Heart left ventricle (tissue), 16 donors: ENCODE measurements at regions not wholly inside any gene's neighbourhood (a gene's known extent, or its start where the extent isn't known, plus 50 kb on each side); places are given as distances from the start of the nearest gene placed in this dataset.

Source experiments
- ATAC-seq, 4 donors: fragments of 200-7000 bp; cut with Tn5 transposase; one replicate each; pipeline ENCODE4 v1.9.1; 2020 to 2022; ENCODE audit warnings: moderate library complexity in 4 of 4, mild to moderate bottlenecking in 3 of 4, moderate number of reproducible peaks in 1 of 4
- DNase-seq, 5 donors: peaks; one replicate each; pipeline ENCODE4 v3.0.0-alpha.2; 2020
- H3K27ac ChIP-seq, 12 donors: fragments of 200-600 bp; sonication (generic) in 4 of 12; one replicate each; pipeline versions ENCODE4 v1.5.0 to v1.8.0; 2016 to 2022; ENCODE audit warnings: mild to moderate bottlenecking in 2 of 12
- H3K27me3 ChIP-seq, 9 donors: fragments of 200-600 bp; sonication (generic) in 2 of 9; one replicate each; pipeline versions ENCODE4 v1.5.1 to v1.8.0; 2016 to 2022; ENCODE audit warnings: mild to moderate bottlenecking in 3 of 9
- H3K36me3 ChIP-seq, 9 donors: fragments of 200-600 bp; sonication (generic) in 2 of 9; one replicate each; pipeline versions ENCODE4 v1.5.0 to v1.8.0; 2018 to 2022; ENCODE audit warnings: mild to moderate bottlenecking in 2 of 9
- H3K4me1 ChIP-seq, 12 donors: fragments of 200-600 bp; sonication (generic) in 4 of 12; one replicate each; pipeline versions ENCODE4 v1.5.0 to v1.8.0; 2016 to 2022; ENCODE audit warnings: mild to moderate bottlenecking in 3 of 12
- H3K4me3 ChIP-seq, 12 donors: fragments of 200-600 bp; sonication (generic) in 4 of 12; one replicate each; pipeline versions ENCODE4 v1.5.0 to v1.8.0; 2017 to 2022; ENCODE audit warnings: mild to moderate bottlenecking in 9 of 12, moderate library complexity in 4 of 12
- H3K9me3 ChIP-seq, 12 donors: fragments of 200-600 bp; sonication (generic) in 4 of 12; one replicate each; pipeline versions ENCODE4 v1.5.0 to v1.8.0; 2016 to 2022; ENCODE audit warnings: mild to moderate bottlenecking in 1 of 12
- POLR2A ChIP-seq, 2 donors: fragments of 450-650 bp; IDR thresholded peaks; one replicate each; pipeline ENCODE4 v1.6.1; 2017; ENCODE audit warnings: antibody characterized with exemption in 2 of 2, mild to moderate bottlenecking in 2 of 2, moderate library complexity in 2 of 2
- WGBS, 4 donors: extraction: QIAGEN DNeasy Blood & Tissue Kit in 2 of 4; methylation state at CpG; one replicate each; pipeline versions ENCODE4 v1.1.5 to v1.1.7; 2013 to 2018; 5-methylcytosine and 5-hydroxymethylcytosine counted together
- intact Hi-C, 10 donors: fragments of 100-400 bp; cut with DNase I; formaldehyde crosslinking; loops; one replicate each; pipeline versions ENCODE4 v1.11.1 to v1.14.2; 2022
- TF ChIP-seq, protein P1 (sequence below), 12 donors: fragments of 200-600 bp; sonication (generic) in 4 of 12; IDR thresholded peaks; one replicate each; pipeline versions ENCODE4 v1.5.0 to v1.8.0; 2018 to 2022; ENCODE audit warnings: antibody characterized with exemption in 12 of 12, mild to moderate bottlenecking in 5 of 12
- donor health status: ischemic (EF 13 %, LVEDD 7.1; RV severe dilation, severe dysfunction).
- donor health status: healthy with polysubstance abuse.
- donor health status: DM: no; HTN: yes; CAD: no.
- donor health status: DM: no; HTN: no; CAD: no.
- donor health status: ischemic (EF 25% LVEDD 6.9; RV normal size, moderate dysfunction).
- donor health status: ischemic (EF 25% LVEDD 5.7; RV mildly dilated, moderate dysfunction).
- donor health status: healthy.
- donor health status: DM: yes; HTN: yes; CAD: no.
- donor health status: ischemic (EF 35%, LVEDD 5.7; RV mildly dilated, moderate dysfunction).
- donor health status: nonischemic (EF 11% LVEDD 7.7; RV severe dilation, severe dysfunction).
- donor health status: DM: yes; HTN: yes; CAD: no.
- donor health status: PGD.
- donor health status: ischemic (EF 29% LVEDD 5.4; RV normal size, mild dysfunction).
- donor health status: nonischemic (EF 23%, LVEDD 6.1; RV moderate dilation, normal function).

DNA sequence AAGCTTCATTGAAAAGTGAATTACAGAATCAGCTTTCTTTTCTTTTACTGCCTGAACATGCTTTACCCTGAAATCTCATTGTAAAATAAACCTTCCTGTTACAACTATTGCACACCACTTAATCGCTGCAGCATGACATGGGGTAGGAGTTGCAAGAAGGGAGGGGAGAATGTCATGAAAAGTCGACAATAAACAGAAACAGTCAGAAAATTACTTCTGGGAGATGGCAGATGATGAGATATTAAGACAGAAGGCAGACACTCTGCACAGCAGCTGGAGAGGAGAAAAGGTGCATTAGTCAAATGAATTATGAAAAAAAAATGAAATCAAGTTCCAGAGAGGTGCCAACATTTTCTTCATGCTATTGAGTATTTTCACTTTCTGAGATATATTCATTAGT is 287.7 kb downstream of the PCDH7 start:
- TF ChIP-seq POLR2A (IDR thresholded peaks at IDR 0.05) = no peak
- TF ChIP-seq, protein P1, sequence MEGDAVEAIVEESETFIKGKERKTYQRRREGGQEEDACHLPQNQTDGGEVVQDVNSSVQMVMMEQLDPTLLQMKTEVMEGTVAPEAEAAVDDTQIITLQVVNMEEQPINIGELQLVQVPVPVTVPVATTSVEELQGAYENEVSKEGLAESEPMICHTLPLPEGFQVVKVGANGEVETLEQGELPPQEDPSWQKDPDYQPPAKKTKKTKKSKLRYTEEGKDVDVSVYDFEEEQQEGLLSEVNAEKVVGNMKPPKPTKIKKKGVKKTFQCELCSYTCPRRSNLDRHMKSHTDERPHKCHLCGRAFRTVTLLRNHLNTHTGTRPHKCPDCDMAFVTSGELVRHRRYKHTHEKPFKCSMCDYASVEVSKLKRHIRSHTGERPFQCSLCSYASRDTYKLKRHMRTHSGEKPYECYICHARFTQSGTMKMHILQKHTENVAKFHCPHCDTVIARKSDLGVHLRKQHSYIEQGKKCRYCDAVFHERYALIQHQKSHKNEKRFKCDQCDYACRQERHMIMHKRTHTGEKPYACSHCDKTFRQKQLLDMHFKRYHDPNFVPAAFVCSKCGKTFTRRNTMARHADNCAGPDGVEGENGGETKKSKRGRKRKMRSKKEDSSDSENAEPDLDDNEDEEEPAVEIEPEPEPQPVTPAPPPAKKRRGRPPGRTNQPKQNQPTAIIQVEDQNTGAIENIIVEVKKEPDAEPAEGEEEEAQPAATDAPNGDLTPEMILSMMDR (IDR thresholded peaks at IDR 0.05) = no peak
- H3K27ac ChIP-seq = no peak overlapping the region
- WGBS, 4 donors = 44 to 59% (median 53%) methylated on average over 2 of the region's 2 CpGs

GRCh38 chr4:31009926-31010325 is 289.8 kb downstream of the PCDH7 start:
- no peak overlapping the region for H3K4me3 ChIP-seq
- intact Hi-C loops = no loop called here
- H3K27ac ChIP-seq = no peak overlapping the region
- TF ChIP-seq, protein P1 (IDR thresholded peaks at IDR 0.05) = no peak
- no peak for TF ChIP-seq POLR2A (IDR thresholded peaks at IDR 0.05)
- no peaks in the 10 kb centered on the region for H3K9me3 ChIP-seq
- no peak for ATAC-seq
- no peaks in the 10 kb centered on the region for H3K27me3 ChIP-seq
- no peak for DNase-seq
- no peaks in the 10 kb centered on the region for H3K36me3 ChIP-seq
- peaks cover 0 to 15% (median 0%) of the 10 kb centered on the region in 12 donors for H3K4me1 ChIP-seq

More for the DNA sequence above, 287.7 kb downstream of the PCDH7 start:
- no peaks in the 10 kb centered on the region for H3K4me1 ChIP-seq
- no peaks in the 10 kb centered on the region for H3K36me3 ChIP-seq
- no peak overlapping the region for H3K4me3 ChIP-seq
- H3K27me3 ChIP-seq = no peaks in the 10 kb centered on the region
- DNase-seq (no peak), ATAC-seq (no peak)
- no peaks in the 10 kb centered on the region for H3K9me3 ChIP-seq
- intact Hi-C loops = no loop called here

- Histone ChIP-seq H3K27me3 (no peaks in the 10 kb centered on the region), H3K36me3 (no peaks in the 10 kb centered on the region), H3K9me3 (no peaks in the 10 kb centered on the region), H3K4me3 (no peak overlapping the region), H3K27ac (no peak overlapping the region), H3K4me1 (peaks cover 0 to 18% (median 0%) of the 10 kb centered on the region in 12 donors)
- WGBS, 4 donors = 80 to 89% (median 84%) methylated on average over 3 of the region's 3 CpGs
- intact Hi-C loops = no loop called here
- no peak for TF ChIP-seq POLR2A (IDR thresholded peaks at IDR 0.05)
- TF ChIP-seq, protein P1 (IDR thresholded peaks at IDR 0.05) = no peak
- DNase-seq = no peak
- ATAC-seq = no peak
Observed at GRCh38 chr4:31015123-31015522, 295.0 kb downstream of the PCDH7 start.

- no peaks in the 10 kb centered on the region for H3K36me3 ChIP-seq
- no peak overlapping the region for H3K27ac ChIP-seq
Observed at GRCh38 chr4:31016322-31017061, 296.3 kb downstream of the PCDH7 start.

More at GRCh38 chr4:31016322-31017061, 296.3 kb downstream of the PCDH7 start:
- ATAC-seq = peak in 1 of 4 donors; percentile 20
- Histone ChIP-seq H3K4me3 (no peak overlapping the region), H3K4me1 (peaks cover 0 to 21% (median 0%) of the 10 kb centered on the region in 12 donors), H3K9me3 (no peaks in the 10 kb centered on the region), H3K27me3 (no peaks in the 10 kb centered on the region)
- 89 to 95% (median 91%) methylated on average over 2 of the region's 2 CpGs for WGBS, 4 donors
- DNase-seq = no peak
- no peak for TF ChIP-seq POLR2A (IDR thresholded peaks at IDR 0.05)
- TF ChIP-seq, protein P1 (IDR thresholded peaks at IDR 0.05) = no peak
- intact Hi-C loops = no loop called here
